Cardiac septum (tissue), 1 donor: ENCODE measurements at regions not wholly inside any gene's neighbourhood (a gene's known extent, or its start where the extent isn't known, plus 50 kb on each side); places are given as distances from the start of the nearest gene placed in this dataset.

Experiments used
- DNase-seq: peaks from one replicate; pipeline ENCODE4 v3.0.0-alpha.2; 2020; ENCODE audit warnings: low spot score
- intact Hi-C: fragments of 100-400 bp; cut with DNase I; formaldehyde crosslinking; loops from one replicate; pipeline ENCODE4 v1.14.0; 2022
- donor health status: DM: no; HTN: no; CAD: no.

GRCh38 chr16:65547772-65548446 lies 426.0 kb upstream of the CDH11 start:
- intact Hi-C loops = no loop called here
- no peak for DNase-seq

GRCh38 chr16:65546353-65546791 lies 424.5 kb upstream of the CDH11 start:
- intact Hi-C loops = no loop called here
- DNase-seq = no peak

DNA sequence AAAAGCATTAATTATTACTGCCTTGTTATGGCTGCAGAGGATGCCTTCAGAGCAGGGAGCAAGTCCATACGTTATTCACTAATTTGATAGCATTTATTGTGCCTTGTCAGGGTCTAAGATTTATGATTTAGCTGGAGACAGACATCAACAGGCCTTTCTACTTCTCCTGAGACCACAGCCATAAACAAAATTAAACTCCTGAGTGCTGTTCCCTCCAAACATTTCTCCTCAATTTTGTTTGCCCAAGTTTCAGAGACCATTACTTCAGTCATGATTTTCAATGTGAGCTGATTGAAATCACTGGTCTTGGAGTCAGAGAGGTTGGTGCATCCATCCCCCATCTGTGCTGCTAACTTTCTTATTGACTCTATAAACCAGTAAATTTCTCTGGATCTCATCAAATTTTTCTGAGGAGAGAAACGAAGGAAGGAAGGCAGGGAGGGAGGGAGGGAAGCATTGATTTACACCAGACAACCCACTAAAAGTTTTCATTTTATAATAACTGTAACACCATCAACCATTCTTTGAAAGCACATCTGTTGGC lies 423.6 kb upstream of the CDH11 start:
- DNase-seq = no peak
- intact Hi-C loops = no loop called here

- intact Hi-C loops = no loop called here
- no peak for DNase-seq
Measured at GRCh38 chr16:65543781-65544740, 422.2 kb upstream of the CDH11 start.

DNA sequence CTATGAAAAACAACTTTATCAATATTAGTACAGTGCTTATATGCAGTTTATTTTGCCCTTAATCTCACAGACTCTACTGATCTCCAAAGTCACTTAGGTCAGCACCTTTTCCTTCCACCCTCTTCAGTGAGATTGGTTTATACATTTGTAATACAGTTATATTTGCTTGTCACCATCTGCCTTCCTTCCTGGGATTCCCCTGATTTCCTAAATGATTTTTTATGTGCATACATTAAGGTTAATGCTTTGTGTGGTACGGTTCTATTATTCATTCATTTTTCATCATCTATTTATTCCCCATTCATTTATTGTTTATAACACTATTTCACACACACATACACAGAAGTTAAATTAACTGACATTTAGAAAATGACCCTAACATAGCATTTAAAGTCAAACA lies 419.8 kb upstream of the CDH11 start:
- DNase-seq = no peak
- intact Hi-C loops = no loop called here

- DNase-seq = no peak
- intact Hi-C loops = no loop called here
Measured at GRCh38 chr16:65540901-65541300, 419.0 kb upstream of the CDH11 start.

GRCh38 chr16:65538976-65539375 lies 417.1 kb upstream of the CDH11 start:
- intact Hi-C loops = no loop called here
- DNase-seq = no peak

DNA sequence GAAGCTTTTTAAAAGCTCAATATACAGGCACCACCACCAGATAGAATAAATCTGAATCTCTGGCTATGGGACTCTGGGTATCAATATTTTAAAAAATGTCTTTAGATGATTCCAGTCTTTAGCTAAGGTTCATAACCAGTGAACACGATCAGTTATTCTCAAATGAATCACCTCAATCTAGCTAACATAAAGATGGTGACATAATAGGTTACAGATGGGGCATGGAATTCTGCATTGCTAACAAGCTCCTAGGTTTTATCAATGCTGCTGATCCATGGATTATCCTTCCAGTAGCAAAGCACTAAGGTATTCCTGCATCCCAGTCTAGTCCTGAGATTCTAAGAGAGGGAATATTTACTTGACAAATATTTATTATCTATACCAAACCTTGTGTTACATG lies 415.5 kb upstream of the CDH11 start:
- no peak for DNase-seq
- intact Hi-C loops = no loop called here

DNA sequence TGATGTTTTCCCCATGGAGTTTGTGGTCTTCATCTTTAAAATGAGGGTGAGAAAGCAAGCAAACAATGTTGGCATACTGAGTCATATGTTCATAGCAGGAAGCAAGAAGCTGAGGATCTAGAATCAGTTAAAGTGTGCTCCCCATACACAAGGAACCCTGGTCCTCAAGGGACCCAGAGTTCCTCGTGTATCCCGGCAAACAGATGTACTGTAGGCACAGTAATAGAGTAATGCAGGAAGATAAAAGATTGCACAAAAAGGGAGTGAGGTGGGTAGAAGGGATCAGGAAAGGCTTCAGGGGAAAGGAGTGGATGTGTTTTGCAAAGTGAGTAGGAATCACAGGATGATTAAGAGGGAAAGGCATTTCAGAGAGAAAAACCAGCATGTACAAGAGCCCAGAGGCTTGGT lies 412.3 kb upstream of the CDH11 start:
- no peak for DNase-seq
- intact Hi-C loops = no loop called here

DNA sequence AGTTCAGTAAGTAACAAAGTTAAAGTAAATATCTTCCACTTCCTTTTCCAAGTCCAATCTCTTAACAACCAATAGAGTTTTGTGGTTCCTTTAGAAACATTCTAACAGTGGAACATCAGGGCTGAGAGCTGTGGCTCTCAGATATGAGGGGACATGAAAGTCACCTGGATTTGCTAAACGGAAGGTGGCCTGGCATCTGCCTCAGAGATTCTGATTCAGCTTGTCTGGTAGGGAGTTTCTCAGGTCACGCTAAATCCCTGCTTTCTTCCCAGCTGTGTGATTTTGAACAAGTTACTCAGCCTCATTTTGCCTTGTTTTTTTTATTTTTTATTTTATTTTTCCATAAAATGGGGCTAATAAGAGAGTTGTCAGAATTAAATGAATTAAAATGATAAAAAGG lies 411.0 kb upstream of the CDH11 start:
- intact Hi-C loops = no loop called here
- no peak for DNase-seq

DNA sequence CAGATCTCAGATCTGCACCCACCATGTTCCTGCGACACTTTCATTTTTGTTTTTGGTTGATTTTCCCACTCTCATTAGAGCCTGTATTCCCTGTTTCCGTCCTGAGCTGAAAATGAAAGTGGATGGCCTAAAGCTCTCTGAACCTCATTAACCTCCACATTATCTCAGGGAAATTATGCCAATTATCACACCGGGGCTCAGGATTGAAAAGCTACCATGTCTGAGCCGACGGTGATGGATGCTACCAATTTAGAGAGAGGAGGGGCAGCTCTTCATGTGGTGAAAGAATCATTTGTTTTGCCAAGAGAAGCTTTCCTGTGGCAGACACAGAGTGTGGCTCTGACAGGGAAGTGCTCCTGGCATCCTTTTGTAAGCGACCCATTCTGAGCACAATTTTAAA lies 410.4 kb upstream of the CDH11 start:
- no peak for DNase-seq
- intact Hi-C loops = no loop called here

- DNase-seq = no peak
- intact Hi-C loops = no loop called here
Measured at GRCh38 chr16:65531475-65531874, 409.6 kb upstream of the CDH11 start.

DNA sequence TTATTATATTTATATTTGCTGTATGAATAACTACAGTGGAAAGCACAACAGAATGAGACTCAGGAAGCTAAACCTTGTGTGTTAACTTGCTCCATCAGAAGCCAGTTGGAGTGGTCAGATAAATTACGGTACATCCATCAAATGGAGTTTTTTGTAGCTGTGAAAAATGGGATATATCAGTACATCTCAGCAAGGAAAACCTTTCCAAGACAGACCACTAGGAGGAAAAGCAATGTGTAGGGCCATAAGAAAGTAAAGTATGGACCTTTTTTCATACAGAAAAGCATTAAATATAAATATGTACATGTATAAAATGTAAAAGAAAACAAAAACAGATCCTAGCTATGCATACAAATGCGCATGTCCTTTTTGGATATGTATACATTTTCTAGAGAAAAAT lies 403.8 kb upstream of the CDH11 start:
- intact Hi-C loops = no loop called here
- DNase-seq = no peak

DNA sequence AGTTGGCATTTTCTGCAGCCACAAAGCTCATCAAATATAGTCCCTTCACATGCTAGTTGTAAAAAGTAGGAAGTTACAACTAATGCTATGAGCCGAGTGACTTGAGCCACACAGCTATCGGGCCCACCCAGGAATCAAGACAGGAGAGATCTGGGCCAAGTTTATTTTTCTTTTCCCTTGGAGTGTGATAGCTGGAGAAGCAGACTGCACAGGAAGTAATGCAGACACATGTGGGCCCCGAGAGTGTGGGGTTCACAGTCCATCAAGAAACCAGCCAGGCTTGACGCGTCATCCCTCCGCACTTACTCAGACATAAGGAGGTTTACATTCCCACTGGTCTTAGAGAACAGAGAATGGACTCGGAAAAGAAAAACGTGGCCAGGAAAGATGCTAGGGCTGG lies 403.1 kb upstream of the CDH11 start:
- DNase-seq = no peak
- intact Hi-C loops = no loop called here

DNA sequence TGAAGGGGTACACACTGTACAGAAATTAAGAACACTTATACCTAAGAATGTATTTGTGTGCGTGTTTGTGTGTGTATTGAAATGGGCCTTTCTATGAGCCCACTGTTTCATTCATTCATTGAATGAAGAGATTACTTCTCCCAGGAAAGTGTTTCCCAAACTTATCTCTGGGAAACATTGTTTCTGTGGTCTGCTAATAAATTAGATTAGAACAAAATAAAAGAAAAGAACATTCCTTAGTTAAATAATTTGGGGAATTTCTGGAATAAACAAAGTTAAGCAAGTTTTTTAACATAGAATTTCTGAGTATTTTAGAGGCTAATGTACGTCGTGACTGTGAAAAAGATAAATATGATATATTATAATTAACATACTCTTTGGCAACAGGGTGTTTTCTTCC lies 402.4 kb upstream of the CDH11 start:
- intact Hi-C loops = no loop called here
- DNase-seq = no peak

GRCh38 chr16:65523283-65523944 lies 401.6 kb upstream of the CDH11 start:
- intact Hi-C loops = no loop called here
- DNase-seq = no peak

GRCh38 chr16:65522412-65522811 lies 400.5 kb upstream of the CDH11 start:
- DNase-seq = no peak
- intact Hi-C loops = no loop called here

DNA sequence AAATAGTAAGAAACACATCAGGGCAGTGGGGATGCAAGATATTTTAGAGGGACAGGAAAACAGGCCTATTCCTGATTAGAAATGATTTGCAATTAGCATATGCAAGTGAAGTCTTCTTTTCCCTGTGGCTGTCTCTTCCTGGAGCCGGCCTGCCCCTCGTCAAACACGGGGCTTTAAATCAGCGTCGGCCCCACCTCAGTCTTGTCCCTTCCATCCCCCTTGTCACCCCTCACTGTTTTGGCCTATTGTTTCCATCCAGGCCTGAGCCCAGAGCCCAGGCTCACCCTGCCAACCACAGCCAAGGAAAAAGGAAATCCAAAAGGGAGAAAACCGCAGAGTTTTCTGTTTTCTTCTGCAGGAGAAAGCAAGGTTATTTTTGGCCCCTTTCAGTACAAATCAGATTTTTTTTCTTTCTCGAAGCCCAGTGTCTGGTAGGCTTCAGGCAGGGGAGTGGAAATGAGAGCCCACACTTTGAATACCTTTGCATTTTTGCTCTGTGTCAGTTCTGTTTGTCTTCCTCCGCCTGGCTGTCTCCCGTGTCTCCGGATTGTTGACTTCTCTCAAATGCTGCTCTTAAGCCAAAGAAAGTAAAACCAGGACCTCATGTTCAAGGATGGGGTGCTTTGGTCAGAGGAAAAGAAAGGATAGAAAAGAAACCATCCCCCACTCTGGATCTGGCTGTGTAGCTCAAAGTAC lies 399.9 kb upstream of the CDH11 start:
- intact Hi-C loops = no loop called here

DNA sequence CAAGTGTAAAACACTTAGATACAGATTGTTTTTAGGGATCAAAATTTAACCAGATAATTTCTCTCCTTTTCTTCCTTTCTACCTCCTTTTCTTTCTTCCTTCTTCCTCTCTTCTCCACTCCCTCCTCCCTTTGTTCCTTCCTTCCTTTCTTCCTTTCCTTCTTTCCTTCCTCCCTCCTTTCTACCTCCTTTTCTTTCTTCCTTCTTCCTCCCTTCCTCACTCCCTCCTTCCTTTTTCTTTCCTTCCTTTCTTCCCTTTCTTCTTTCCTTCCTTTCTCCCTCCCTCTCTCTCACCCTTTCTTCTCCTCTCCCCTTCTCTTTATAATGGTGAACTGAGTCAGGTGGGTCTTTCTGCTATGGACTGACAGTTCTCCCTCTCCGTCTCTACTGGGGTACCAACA lies 397.5 kb upstream of the CDH11 start:
- intact Hi-C loops = no loop called here
- DNase-seq = no peak

More for the DNA sequence above, 399.9 kb upstream of the CDH11 start:
- no peak for DNase-seq

DNA sequence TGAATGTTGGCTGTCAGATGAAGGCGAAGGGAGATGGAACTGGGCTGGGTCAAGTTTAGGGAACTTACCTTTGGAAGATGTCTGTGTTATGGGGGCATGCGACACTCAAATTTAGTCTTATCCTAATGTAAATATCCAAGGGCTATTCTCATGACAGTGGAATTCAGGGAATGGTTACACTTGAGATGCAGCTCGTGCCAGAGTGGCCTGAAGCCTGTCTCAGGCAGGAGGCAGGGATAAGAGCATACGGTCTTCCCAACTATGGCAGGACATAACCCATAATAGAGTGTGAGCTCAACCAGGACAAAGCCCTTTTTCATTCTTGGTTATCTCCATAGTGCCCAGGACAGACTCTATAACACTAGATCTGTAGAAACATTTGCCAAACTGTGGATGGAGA lies 393.3 kb upstream of the CDH11 start:
- no peak for DNase-seq
- intact Hi-C loops = no loop called here
